ENCODE measurements at regions not wholly inside any gene's neighbourhood (a gene's known extent, or its start where the extent isn't known, plus 50 kb on each side); places are given as distances from the start of the nearest gene placed in this dataset.

GRCh38 chr20:51189814-51190782 is 167.2 kb upstream of the KCNG1 start:
- no peak for TF ChIP-seq CTCF (IDR thresholded peaks at IDR 0.05; ENCODE audit: unreplicated experiment in 3 of 3)
- H3K27me3 Mint-ChIP-seq (ENCODE audit: low read depth): no peaks in the 10 kb centered on the region
- H3K36me3 Mint-ChIP-seq (ENCODE audit: low read depth): no peaks in the 10 kb centered on the region
- no peaks in the 10 kb centered on the region for H3K9me3 Mint-ChIP-seq
- no peak overlapping the region for H3K27ac Mint-ChIP-seq
- H3K4me3 Mint-ChIP-seq: no peak overlapping the region
- peaks cover 16% of the 10 kb centered on the region for H3K4me1 Mint-ChIP-seq

GRCh38 chr20:51188941-51189340 is 166.0 kb upstream of the KCNG1 start:
- Mint-ChIP-seq H3K4me3 (no peak overlapping the region), H3K9me3 (no peaks in the 10 kb centered on the region), H3K4me1 (peaks cover 16% of the 10 kb centered on the region), H3K27me3 (ENCODE audit: low read depth) (no peaks in the 10 kb centered on the region), H3K27ac (no peak overlapping the region), H3K36me3 (ENCODE audit: low read depth) (no peaks in the 10 kb centered on the region)
- no peak for TF ChIP-seq CTCF (IDR thresholded peaks at IDR 0.05; ENCODE audit: unreplicated experiment in 3 of 3)

- TF ChIP-seq CTCF (IDR thresholded peaks at IDR 0.05; ENCODE audit: unreplicated experiment in 3 of 3): no peak
- H3K36me3 Mint-ChIP-seq (ENCODE audit: low read depth): no peaks in the 10 kb centered on the region
- H3K27ac Mint-ChIP-seq: peak overlapping the region in 1 of 3 experiments; percentile 64
- no peak overlapping the region for H3K4me3 Mint-ChIP-seq
- H3K4me1 Mint-ChIP-seq: peaks cover 16% of the 10 kb centered on the region
- no peaks in the 10 kb centered on the region for H3K9me3 Mint-ChIP-seq
- no peaks in the 10 kb centered on the region for H3K27me3 Mint-ChIP-seq (ENCODE audit: low read depth)
Measured at GRCh38 chr20:51187261-51187660, 164.4 kb upstream of the KCNG1 start.

GRCh38 chr20:51185861-51186260 is 163.0 kb upstream of the KCNG1 start:
- no peak for TF ChIP-seq CTCF (IDR thresholded peaks at IDR 0.05; ENCODE audit: unreplicated experiment in 3 of 3)
- H3K27ac Mint-ChIP-seq: peak overlapping the region; percentile 38 to 67 (median 59)
- no peak overlapping the region for H3K4me3 Mint-ChIP-seq
- peaks cover 16% of the 10 kb centered on the region for H3K4me1 Mint-ChIP-seq
- H3K9me3 Mint-ChIP-seq: no peaks in the 10 kb centered on the region
- H3K36me3 Mint-ChIP-seq (ENCODE audit: low read depth): no peaks in the 10 kb centered on the region
- H3K27me3 Mint-ChIP-seq (ENCODE audit: low read depth): no peaks in the 10 kb centered on the region

GRCh38 chr20:51185277-51185676 is 162.4 kb upstream of the KCNG1 start:
- no peaks in the 10 kb centered on the region for H3K27me3 Mint-ChIP-seq (ENCODE audit: low read depth)
- H3K36me3 Mint-ChIP-seq (ENCODE audit: low read depth): no peaks in the 10 kb centered on the region
- no peak overlapping the region for H3K4me3 Mint-ChIP-seq
- H3K4me1 Mint-ChIP-seq: peaks cover 16% of the 10 kb centered on the region
- peak overlapping the region in 1 of 3 experiments; percentile 67 for H3K27ac Mint-ChIP-seq
- no peaks in the 10 kb centered on the region for H3K9me3 Mint-ChIP-seq
- TF ChIP-seq CTCF (IDR thresholded peaks at IDR 0.05; ENCODE audit: unreplicated experiment in 3 of 3): no peak

- Mint-ChIP-seq H3K36me3 (ENCODE audit: low read depth) (no peaks in the 10 kb centered on the region), H3K27me3 (ENCODE audit: low read depth) (no peaks in the 10 kb centered on the region), H3K27ac (no peak overlapping the region), H3K4me3 (no peak overlapping the region), H3K9me3 (no peaks in the 10 kb centered on the region), H3K4me1 (peaks cover 16% of the 10 kb centered on the region)
- TF ChIP-seq CTCF (IDR thresholded peaks at IDR 0.05; ENCODE audit: unreplicated experiment in 3 of 3): no peak
Measured at GRCh38 chr20:51184289-51184688, 161.4 kb upstream of the KCNG1 start.

Measured in nephron (organoid).